Right atrium auricular region (tissue), 2 donors: ENCODE measurements at regions not wholly inside any gene's neighbourhood (a gene's known extent, or its start where the extent isn't known, plus 50 kb on each side); places are given as distances from the start of the nearest gene placed in this dataset.

Source experiments
- DNase-seq: peaks from one replicate; pipeline ENCODE4 v3.0.0-alpha.2; 2019; ENCODE audit warnings: low spot score
- H3K27ac ChIP-seq, 2 donors: fragments of 200-600 bp; sonication (generic); 1 replicate in 1 of 2; 2 replicates in 1 of 2; pipeline ENCODE4 v1.5.1; 2016 to 2019
- H3K27me3 ChIP-seq, 2 donors: fragments of 200-600 bp; sonication (generic); one replicate each; pipeline versions ENCODE4 v1.5.1 to v1.6.0; 2017 to 2019
- H3K36me3 ChIP-seq: fragments of 200-600 bp; sonication (generic); one replicate; pipeline ENCODE4 v1.5.1; 2016
- H3K4me1 ChIP-seq, 2 donors: fragments of 200-600 bp; sonication (generic); one replicate each; pipeline versions ENCODE4 v1.5.1 to v1.6.0; 2017 to 2019
- H3K4me3 ChIP-seq, 2 donors: fragments of 200-600 bp; sonication (generic); 1 replicate in 1 of 2; 2 replicates in 1 of 2; pipeline ENCODE4 v1.5.1; 2017 to 2019; ENCODE audit warnings: mild to moderate bottlenecking in 1 of 2, moderate library complexity in 1 of 2
- H3K9me3 ChIP-seq, 2 donors: fragments of 200-600 bp; sonication (generic); one replicate each; pipeline ENCODE4 v1.5.1; 2019
- CTCF ChIP-seq, 2 donors: fragments of 200-600 bp; sonication (generic); IDR thresholded peaks; one replicate each; pipeline ENCODE4 v1.5.1; 2019; ENCODE audit warnings: antibody characterized with exemption in 2 of 2

GRCh38 chr18:38487521-38487920 is 921.9 kb upstream of the CELF4 start:
- no peak overlapping the region for H3K4me3 ChIP-seq
- TF ChIP-seq CTCF (IDR thresholded peaks at IDR 0.05), result no peak

GRCh38 chr18:38483326-38483725 is 917.7 kb upstream of the CELF4 start:
- no peaks in the 10 kb centered on the region for H3K27me3 ChIP-seq
- TF ChIP-seq CTCF (IDR thresholded peaks at IDR 0.05), result no peak
- no peak for DNase-seq
- H3K4me1 ChIP-seq, result no peaks in the 10 kb centered on the region
- peaks cover 0 to 13% of the 10 kb centered on the region in 2 donors for H3K9me3 ChIP-seq
- H3K27ac ChIP-seq, result no peak overlapping the region
- no peak overlapping the region for H3K4me3 ChIP-seq
- no peaks in the 10 kb centered on the region for H3K36me3 ChIP-seq

More at GRCh38 chr18:38487521-38487920, 921.9 kb upstream of the CELF4 start:
- H3K36me3 ChIP-seq, result no peaks in the 10 kb centered on the region
- H3K4me1 ChIP-seq, result no peaks in the 10 kb centered on the region
- no peak for DNase-seq
- H3K27me3 ChIP-seq, result no peaks in the 10 kb centered on the region
- H3K9me3 ChIP-seq, result no peaks in the 10 kb centered on the region
- H3K27ac ChIP-seq, result no peak overlapping the region

GRCh38 chr18:38481576-38481975 is 916.0 kb upstream of the CELF4 start:
- H3K27ac ChIP-seq, result no peak overlapping the region
- TF ChIP-seq CTCF (IDR thresholded peaks at IDR 0.05), result no peak
- H3K4me1 ChIP-seq, result no peaks in the 10 kb centered on the region
- H3K36me3 ChIP-seq, result no peaks in the 10 kb centered on the region
- DNase-seq, result no peak
- no peaks in the 10 kb centered on the region for H3K27me3 ChIP-seq
- peaks cover 0 to 13% of the 10 kb centered on the region in 2 donors for H3K9me3 ChIP-seq
- H3K4me3 ChIP-seq, result no peak overlapping the region

- Histone ChIP-seq H3K27ac (no peak overlapping the region), H3K27me3 (no peaks in the 10 kb centered on the region), H3K4me1 (no peaks in the 10 kb centered on the region), H3K4me3 (no peak overlapping the region), H3K36me3 (no peaks in the 10 kb centered on the region), H3K9me3 (peaks cover 0 to 13% of the 10 kb centered on the region in 2 donors)
- no peak for TF ChIP-seq CTCF (IDR thresholded peaks at IDR 0.05)
- no peak for DNase-seq
These were observed 910.1 kb upstream of the CELF4 start for GRCh38 chr18:38475686-38476085.

- Histone ChIP-seq H3K4me1 (no peaks in the 10 kb centered on the region), H3K27me3 (no peaks in the 10 kb centered on the region), H3K4me3 (no peak overlapping the region), H3K36me3 (no peaks in the 10 kb centered on the region), H3K27ac (no peak overlapping the region), H3K9me3 (peaks cover 0 to 1% of the 10 kb centered on the region in 2 donors)
- no peak for DNase-seq
- no peak for TF ChIP-seq CTCF (IDR thresholded peaks at IDR 0.05)
These were observed 907.9 kb upstream of the CELF4 start for GRCh38 chr18:38473535-38473934.

GRCh38 chr18:38470421-38470820 is 904.8 kb upstream of the CELF4 start:
- TF ChIP-seq CTCF (IDR thresholded peaks at IDR 0.05), result no peak

More at GRCh38 chr18:38470421-38470820, 904.8 kb upstream of the CELF4 start:
- no peaks in the 10 kb centered on the region for H3K9me3 ChIP-seq
- H3K4me1 ChIP-seq, result no peaks in the 10 kb centered on the region
- H3K27me3 ChIP-seq, result no peaks in the 10 kb centered on the region
- no peaks in the 10 kb centered on the region for H3K36me3 ChIP-seq
- DNase-seq, result no peak
- no peak overlapping the region for H3K27ac ChIP-seq
- H3K4me3 ChIP-seq, result no peak overlapping the region
